ENCODE measurements at regions not wholly inside any gene's neighbourhood (a gene's known extent, or its start where the extent isn't known, plus 50 kb on each side); places are given as distances from the start of the nearest gene placed in this dataset.

GRCh38 chr13:58142952-58143351 lies 511.4 kb downstream of the PCDH17 start:
- TF ChIP-seq, protein P1, sequence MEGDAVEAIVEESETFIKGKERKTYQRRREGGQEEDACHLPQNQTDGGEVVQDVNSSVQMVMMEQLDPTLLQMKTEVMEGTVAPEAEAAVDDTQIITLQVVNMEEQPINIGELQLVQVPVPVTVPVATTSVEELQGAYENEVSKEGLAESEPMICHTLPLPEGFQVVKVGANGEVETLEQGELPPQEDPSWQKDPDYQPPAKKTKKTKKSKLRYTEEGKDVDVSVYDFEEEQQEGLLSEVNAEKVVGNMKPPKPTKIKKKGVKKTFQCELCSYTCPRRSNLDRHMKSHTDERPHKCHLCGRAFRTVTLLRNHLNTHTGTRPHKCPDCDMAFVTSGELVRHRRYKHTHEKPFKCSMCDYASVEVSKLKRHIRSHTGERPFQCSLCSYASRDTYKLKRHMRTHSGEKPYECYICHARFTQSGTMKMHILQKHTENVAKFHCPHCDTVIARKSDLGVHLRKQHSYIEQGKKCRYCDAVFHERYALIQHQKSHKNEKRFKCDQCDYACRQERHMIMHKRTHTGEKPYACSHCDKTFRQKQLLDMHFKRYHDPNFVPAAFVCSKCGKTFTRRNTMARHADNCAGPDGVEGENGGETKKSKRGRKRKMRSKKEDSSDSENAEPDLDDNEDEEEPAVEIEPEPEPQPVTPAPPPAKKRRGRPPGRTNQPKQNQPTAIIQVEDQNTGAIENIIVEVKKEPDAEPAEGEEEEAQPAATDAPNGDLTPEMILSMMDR (conservative IDR thresholded peaks at IDR 0.05; ENCODE audit: low read depth in 2 of 2), result no peak
- TF ChIP-seq POLR2AphosphoS5 (IDR thresholded peaks at IDR 0.05; ENCODE audit: low read depth) (no peak), EZH2 (IDR thresholded peaks at IDR 0.05; ENCODE audit: low read depth, unreplicated experiment) (no peak), EZH2phosphoT487 (IDR thresholded peaks at IDR 0.05; ENCODE audit: unreplicated experiment) (no peak), CREB1 (CRISPR knock-in tag; IDR thresholded peaks at IDR 0.05; ENCODE audit: low read depth) (no peak)
- TF ChIP-seq, protein P2, sequence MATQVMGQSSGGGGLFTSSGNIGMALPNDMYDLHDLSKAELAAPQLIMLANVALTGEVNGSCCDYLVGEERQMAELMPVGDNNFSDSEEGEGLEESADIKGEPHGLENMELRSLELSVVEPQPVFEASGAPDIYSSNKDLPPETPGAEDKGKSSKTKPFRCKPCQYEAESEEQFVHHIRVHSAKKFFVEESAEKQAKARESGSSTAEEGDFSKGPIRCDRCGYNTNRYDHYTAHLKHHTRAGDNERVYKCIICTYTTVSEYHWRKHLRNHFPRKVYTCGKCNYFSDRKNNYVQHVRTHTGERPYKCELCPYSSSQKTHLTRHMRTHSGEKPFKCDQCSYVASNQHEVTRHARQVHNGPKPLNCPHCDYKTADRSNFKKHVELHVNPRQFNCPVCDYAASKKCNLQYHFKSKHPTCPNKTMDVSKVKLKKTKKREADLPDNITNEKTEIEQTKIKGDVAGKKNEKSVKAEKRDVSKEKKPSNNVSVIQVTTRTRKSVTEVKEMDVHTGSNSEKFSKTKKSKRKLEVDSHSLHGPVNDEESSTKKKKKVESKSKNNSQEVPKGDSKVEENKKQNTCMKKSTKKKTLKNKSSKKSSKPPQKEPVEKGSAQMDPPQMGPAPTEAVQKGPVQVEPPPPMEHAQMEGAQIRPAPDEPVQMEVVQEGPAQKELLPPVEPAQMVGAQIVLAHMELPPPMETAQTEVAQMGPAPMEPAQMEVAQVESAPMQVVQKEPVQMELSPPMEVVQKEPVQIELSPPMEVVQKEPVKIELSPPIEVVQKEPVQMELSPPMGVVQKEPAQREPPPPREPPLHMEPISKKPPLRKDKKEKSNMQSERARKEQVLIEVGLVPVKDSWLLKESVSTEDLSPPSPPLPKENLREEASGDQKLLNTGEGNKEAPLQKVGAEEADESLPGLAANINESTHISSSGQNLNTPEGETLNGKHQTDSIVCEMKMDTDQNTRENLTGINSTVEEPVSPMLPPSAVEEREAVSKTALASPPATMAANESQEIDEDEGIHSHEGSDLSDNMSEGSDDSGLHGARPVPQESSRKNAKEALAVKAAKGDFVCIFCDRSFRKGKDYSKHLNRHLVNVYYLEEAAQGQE (IDR thresholded peaks at IDR 0.05; ENCODE audit: unreplicated experiment), result no peak

Measured in GM23338 (cell line).